ENCODE measurements at regions not wholly inside any gene's neighbourhood (a gene's known extent, or its start where the extent isn't known, plus 50 kb on each side); places are given as distances from the start of the nearest gene placed in this dataset.

DNA sequence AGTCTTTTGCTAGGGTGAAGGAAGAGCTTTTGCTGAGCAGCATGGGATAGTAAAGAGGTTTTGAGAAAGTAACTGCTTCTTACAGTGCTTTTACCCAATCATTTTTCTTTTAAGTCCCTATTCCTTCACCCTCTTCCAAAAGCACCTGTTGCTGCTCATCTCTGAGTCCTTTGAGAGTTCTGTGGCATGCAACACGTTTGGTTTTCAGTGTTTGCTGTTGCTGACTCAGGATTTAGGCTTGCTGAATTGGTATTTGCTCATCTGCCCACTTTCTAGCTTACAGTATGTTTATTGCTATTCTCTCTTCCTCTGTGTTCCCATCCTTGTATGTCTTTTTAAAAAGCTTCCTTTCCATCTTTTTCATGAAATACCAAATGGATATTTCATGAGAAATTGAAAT is 55.9 kb upstream of the THRB start:
- no peaks in the 10 kb centered on the region for H4K20me1 ChIP-seq (replicated peaks; ENCODE audit: insufficient read depth)
- no peaks in the 10 kb centered on the region for H3F3A ChIP-seq (replicated peaks; ENCODE audit: low read depth)
- no peaks in the 10 kb centered on the region for H3K9me2 ChIP-seq (ENCODE audit: insufficient read depth)
- H3K79me2 ChIP-seq (replicated peaks; ENCODE audit: insufficient read depth) = no peaks in the 10 kb centered on the region
- no peaks in the 10 kb centered on the region for H3K9me3 Mint-ChIP-seq
- no peak overlapping the region for H3K4me3 Mint-ChIP-seq
- ATAC-seq = no peak
- H3K4me3 ChIP-seq = no peak overlapping the region
- H3K27me3 ChIP-seq (ENCODE audit: insufficient read depth) = no peaks in the 10 kb centered on the region
- TF ChIP-seq EZH2phosphoT487 (IDR thresholded peaks at IDR 0.05; ENCODE audit: unreplicated experiment) = no peak
- no peak for TF ChIP-seq CREB1 (CRISPR knock-in tag; IDR thresholded peaks at IDR 0.05; ENCODE audit: low read depth)
- no peak for TF ChIP-seq EZH2 (IDR thresholded peaks at IDR 0.05; ENCODE audit: low read depth, unreplicated experiment)
- no peak for TF ChIP-seq ZNF462 (CRISPR knock-in tag; IDR thresholded peaks at IDR 0.05)
- no peak for TF ChIP-seq STAT1 (IDR thresholded peaks at IDR 0.05; ENCODE audit: unreplicated experiment)
- H3K36me3 Mint-ChIP-seq (ENCODE audit: low read depth) = no peaks in the 10 kb centered on the region
- H3K27ac ChIP-seq (ENCODE audit: low read depth) = no peak overlapping the region
- no peak for DNase-seq (ENCODE audit: low spot score)
- no peaks in the 10 kb centered on the region for H3K27me3 Mint-ChIP-seq (ENCODE audit: insufficient read depth, low read depth, poor library complexity)
- H3K4me1 ChIP-seq (ENCODE audit: insufficient read depth) = no peaks in the 10 kb centered on the region
- H3K36me3 ChIP-seq (ENCODE audit: insufficient read depth) = no peaks in the 10 kb centered on the region
- H3K4me1 Mint-ChIP-seq = no peaks in the 10 kb centered on the region
- H3K4me2 ChIP-seq = no peak overlapping the region
- H2AFZ ChIP-seq = no peak overlapping the region
- no peak overlapping the region for H3K27ac Mint-ChIP-seq

GRCh38 chr3:24551626-24552025 is 57.0 kb upstream of the THRB start:
- no peak overlapping the region for H3K4me3 Mint-ChIP-seq
- H3K4me1 Mint-ChIP-seq = no peaks in the 10 kb centered on the region
- Histone ChIP-seq H4K20me1 (replicated peaks; ENCODE audit: insufficient read depth) (no peaks in the 10 kb centered on the region), H3K36me3 (ENCODE audit: insufficient read depth) (no peaks in the 10 kb centered on the region), H3K4me2 (no peak overlapping the region), H3K27ac (ENCODE audit: low read depth) (no peak overlapping the region), H3F3A (replicated peaks; ENCODE audit: low read depth) (no peaks in the 10 kb centered on the region), H3K79me2 (replicated peaks; ENCODE audit: insufficient read depth) (no peaks in the 10 kb centered on the region), H3K4me3 (no peak overlapping the region), H3K9me2 (ENCODE audit: insufficient read depth) (no peaks in the 10 kb centered on the region; the same call in 1 of the 2 replicates), H3K27me3 (ENCODE audit: insufficient read depth) (no peaks in the 10 kb centered on the region), H2AFZ (no peak overlapping the region), H3K4me1 (ENCODE audit: insufficient read depth) (no peaks in the 10 kb centered on the region)
- H3K9me3 Mint-ChIP-seq = no peaks in the 10 kb centered on the region
- DNase-seq (ENCODE audit: low spot score) (no peak), ATAC-seq (no peak)
- H3K36me3 Mint-ChIP-seq (ENCODE audit: low read depth) = no peaks in the 10 kb centered on the region
- no peaks in the 10 kb centered on the region for H3K27me3 Mint-ChIP-seq (ENCODE audit: insufficient read depth, low read depth, poor library complexity)
- no peak overlapping the region for H3K27ac Mint-ChIP-seq
- TF ChIP-seq ZNF331 (CRISPR knock-in tag; IDR thresholded peaks at IDR 0.05; ENCODE audit: low read depth) (no peak), NANOG (IDR thresholded peaks at IDR 0.05; ENCODE audit: borderline replicate concordance) (no peak), CREB1 (CRISPR knock-in tag; IDR thresholded peaks at IDR 0.05; ENCODE audit: low read depth) (no peak), POLR2AphosphoS5 (IDR thresholded peaks at IDR 0.05; ENCODE audit: low read depth) (no peak), EZH2 (IDR thresholded peaks at IDR 0.05; ENCODE audit: low read depth, unreplicated experiment) (no peak), REST (IDR thresholded peaks at IDR 0.05; ENCODE audit: unreplicated experiment) (no peak), STAT1 (IDR thresholded peaks at IDR 0.05; ENCODE audit: unreplicated experiment) (no peak), ZNF114 (CRISPR knock-in tag; IDR thresholded peaks at IDR 0.05) (no peak)
